GM18951 (cell line): ENCODE measurements at regions not wholly inside any gene's neighbourhood (a gene's known extent, or its start where the extent isn't known, plus 50 kb on each side); places are given as distances from the start of the nearest gene placed in this dataset.
"Not testable (repeated sequence)": the region's sequence is repeated elsewhere in the genome, so short reads cannot be mapped to it uniquely, and the experiment has no call there.

Experiments
- POLR2A ChIP-seq: IDR thresholded peaks from 4 replicates; pipeline ENCODE4 v1.6.1; 2011; ENCODE audit warnings: mild to moderate bottlenecking; ENCODE audit not compliant: insufficient read length, insufficient read depth; ENCODE audit errors: extremely low read depth
- in situ Hi-C: fragments of 300-500 bp; cut with MboI; formaldehyde crosslinking; loops from one replicate; pipeline ENCODE4 v1.12.0; 2022; ENCODE audit warnings: low sequenced_read_pairs, mixed read lengths, inconsistent platforms; ENCODE audit not compliant: unreplicated experiment

GRCh38 chr15:69568173-69569009 is 115.8 kb downstream of the RPLP1 start:
- in situ Hi-C loops = no loop called here
- no peak for TF ChIP-seq POLR2A

- no peak for TF ChIP-seq POLR2A
- in situ Hi-C loops = no loop called here
These were observed 117.8 kb downstream of the RPLP1 start for GRCh38 chr15:69570454-69570853.

GRCh38 chr15:69570997-69571396 is 118.4 kb downstream of the RPLP1 start:
- in situ Hi-C loops = no loop called here
- no peak for TF ChIP-seq POLR2A

GRCh38 chr15:69573278-69573677 is 120.7 kb downstream of the RPLP1 start:
- in situ Hi-C loops = not testable (repeated sequence)

GRCh38 chr15:69573815-69574475 is 121.3 kb downstream of the RPLP1 start:
- no peak for TF ChIP-seq POLR2A
- in situ Hi-C loops = no loop called here

- in situ Hi-C loops = no loop called here
- TF ChIP-seq POLR2A = no peak
These were observed 121.9 kb downstream of the RPLP1 start for GRCh38 chr15:69574506-69574905.

- in situ Hi-C loops = no loop called here
- TF ChIP-seq POLR2A = no peak
These were observed 122.8 kb downstream of the RPLP1 start for GRCh38 chr15:69575387-69575786.

GRCh38 chr15:69576035-69576526 is 123.5 kb downstream of the RPLP1 start:
- no peak for TF ChIP-seq POLR2A
- in situ Hi-C loops = no loop called here

GRCh38 chr15:69576948-69577351 is 124.3 kb downstream of the RPLP1 start:
- in situ Hi-C loops = no loop called here
- TF ChIP-seq POLR2A = no peak

GRCh38 chr15:69577397-69577796 is 124.8 kb downstream of the RPLP1 start:
- no peak for TF ChIP-seq POLR2A
- in situ Hi-C loops = no loop called here

- no peak for TF ChIP-seq POLR2A
- in situ Hi-C loops = no loop called here
These were observed 125.6 kb downstream of the RPLP1 start for GRCh38 chr15:69578252-69578651.

- TF ChIP-seq POLR2A = no peak
- in situ Hi-C loops = no loop called here
These were observed 126.4 kb downstream of the RPLP1 start for GRCh38 chr15:69578787-69579583.

- in situ Hi-C loops = no loop called here
- no peak for TF ChIP-seq POLR2A
These were observed 127.5 kb downstream of the RPLP1 start for GRCh38 chr15:69579950-69580618.
